Lower leg skin (tissue), 3 donors: ENCODE measurements at regions not wholly inside any gene's neighbourhood (a gene's known extent, or its start where the extent isn't known, plus 50 kb on each side); places are given as distances from the start of the nearest gene placed in this dataset.

Experiments
- POLR2A ChIP-seq, 2 donors: fragments of 450-650 bp; IDR thresholded peaks; one replicate each; pipeline ENCODE4 v1.6.1; 2016 to 2017; ENCODE audit warnings: antibody characterized with exemption in 2 of 2, mild to moderate bottlenecking in 1 of 2, moderate library complexity in 1 of 2
- TF ChIP-seq, protein P1 (sequence below), 3 donors: fragments of 450-650 bp; IDR thresholded peaks; one replicate each; pipeline ENCODE4 v1.5.1; 2016; ENCODE audit warnings: antibody characterized with exemption in 3 of 3, mild to moderate bottlenecking in 3 of 3, moderate library complexity in 2 of 3

DNA sequence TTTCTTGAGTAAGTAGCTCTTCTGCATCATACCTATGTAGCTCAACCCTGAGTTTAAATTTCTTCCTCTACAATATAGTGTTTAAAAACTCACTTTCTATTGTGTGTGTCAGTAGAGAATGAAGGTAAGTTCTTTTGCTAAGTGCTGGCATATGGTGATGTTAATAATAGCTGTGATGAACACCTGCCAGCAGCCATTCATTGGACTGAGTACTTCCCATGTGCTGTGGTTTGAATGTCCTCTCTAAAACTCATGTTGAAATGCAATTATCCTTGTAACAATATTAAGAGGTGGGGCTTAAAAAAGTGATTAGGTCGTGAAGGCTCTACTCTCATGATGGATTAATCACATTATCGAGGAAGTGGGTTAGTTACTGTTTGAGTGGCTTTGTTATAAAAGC, 645.2 kb upstream of the RGMB start:
- TF ChIP-seq, protein P1, sequence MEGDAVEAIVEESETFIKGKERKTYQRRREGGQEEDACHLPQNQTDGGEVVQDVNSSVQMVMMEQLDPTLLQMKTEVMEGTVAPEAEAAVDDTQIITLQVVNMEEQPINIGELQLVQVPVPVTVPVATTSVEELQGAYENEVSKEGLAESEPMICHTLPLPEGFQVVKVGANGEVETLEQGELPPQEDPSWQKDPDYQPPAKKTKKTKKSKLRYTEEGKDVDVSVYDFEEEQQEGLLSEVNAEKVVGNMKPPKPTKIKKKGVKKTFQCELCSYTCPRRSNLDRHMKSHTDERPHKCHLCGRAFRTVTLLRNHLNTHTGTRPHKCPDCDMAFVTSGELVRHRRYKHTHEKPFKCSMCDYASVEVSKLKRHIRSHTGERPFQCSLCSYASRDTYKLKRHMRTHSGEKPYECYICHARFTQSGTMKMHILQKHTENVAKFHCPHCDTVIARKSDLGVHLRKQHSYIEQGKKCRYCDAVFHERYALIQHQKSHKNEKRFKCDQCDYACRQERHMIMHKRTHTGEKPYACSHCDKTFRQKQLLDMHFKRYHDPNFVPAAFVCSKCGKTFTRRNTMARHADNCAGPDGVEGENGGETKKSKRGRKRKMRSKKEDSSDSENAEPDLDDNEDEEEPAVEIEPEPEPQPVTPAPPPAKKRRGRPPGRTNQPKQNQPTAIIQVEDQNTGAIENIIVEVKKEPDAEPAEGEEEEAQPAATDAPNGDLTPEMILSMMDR (IDR thresholded peaks at IDR 0.05): no peak
- TF ChIP-seq POLR2A (IDR thresholded peaks at IDR 0.05): no peak
